ENCODE measurements at regions not wholly inside any gene's neighbourhood (a gene's known extent, or its start where the extent isn't known, plus 50 kb on each side); places are given as distances from the start of the nearest gene placed in this dataset.

DNA sequence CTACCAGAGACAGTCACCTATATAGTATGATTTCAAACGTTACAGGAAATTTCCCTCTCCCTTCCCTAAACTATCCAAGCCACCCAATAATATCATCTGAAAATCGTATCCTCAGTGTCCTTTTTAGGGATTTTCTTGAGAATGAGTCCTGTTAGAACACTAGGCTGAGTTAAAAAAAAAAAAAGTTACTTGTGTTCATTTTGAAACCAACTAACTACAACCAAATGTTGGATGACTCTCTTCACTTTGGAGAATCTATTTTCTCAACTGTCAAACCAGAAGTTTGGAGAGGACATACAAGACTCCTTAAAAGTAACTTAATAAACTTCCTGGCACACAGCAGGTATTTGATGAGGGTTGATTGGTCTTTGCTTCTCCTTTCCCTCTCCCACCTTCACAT, 183.2 kb upstream of the SESN3 start:
- no peak for TF ChIP-seq SIN3A (IDR thresholded peaks at IDR 0.05; ENCODE audit: borderline replicate concordance, insufficient read depth, low read length)
- TF ChIP-seq POLR2AphosphoS5 (IDR thresholded peaks at IDR 0.05; ENCODE audit: low read depth, low read length) = no peak
- TF ChIP-seq, protein P1, sequence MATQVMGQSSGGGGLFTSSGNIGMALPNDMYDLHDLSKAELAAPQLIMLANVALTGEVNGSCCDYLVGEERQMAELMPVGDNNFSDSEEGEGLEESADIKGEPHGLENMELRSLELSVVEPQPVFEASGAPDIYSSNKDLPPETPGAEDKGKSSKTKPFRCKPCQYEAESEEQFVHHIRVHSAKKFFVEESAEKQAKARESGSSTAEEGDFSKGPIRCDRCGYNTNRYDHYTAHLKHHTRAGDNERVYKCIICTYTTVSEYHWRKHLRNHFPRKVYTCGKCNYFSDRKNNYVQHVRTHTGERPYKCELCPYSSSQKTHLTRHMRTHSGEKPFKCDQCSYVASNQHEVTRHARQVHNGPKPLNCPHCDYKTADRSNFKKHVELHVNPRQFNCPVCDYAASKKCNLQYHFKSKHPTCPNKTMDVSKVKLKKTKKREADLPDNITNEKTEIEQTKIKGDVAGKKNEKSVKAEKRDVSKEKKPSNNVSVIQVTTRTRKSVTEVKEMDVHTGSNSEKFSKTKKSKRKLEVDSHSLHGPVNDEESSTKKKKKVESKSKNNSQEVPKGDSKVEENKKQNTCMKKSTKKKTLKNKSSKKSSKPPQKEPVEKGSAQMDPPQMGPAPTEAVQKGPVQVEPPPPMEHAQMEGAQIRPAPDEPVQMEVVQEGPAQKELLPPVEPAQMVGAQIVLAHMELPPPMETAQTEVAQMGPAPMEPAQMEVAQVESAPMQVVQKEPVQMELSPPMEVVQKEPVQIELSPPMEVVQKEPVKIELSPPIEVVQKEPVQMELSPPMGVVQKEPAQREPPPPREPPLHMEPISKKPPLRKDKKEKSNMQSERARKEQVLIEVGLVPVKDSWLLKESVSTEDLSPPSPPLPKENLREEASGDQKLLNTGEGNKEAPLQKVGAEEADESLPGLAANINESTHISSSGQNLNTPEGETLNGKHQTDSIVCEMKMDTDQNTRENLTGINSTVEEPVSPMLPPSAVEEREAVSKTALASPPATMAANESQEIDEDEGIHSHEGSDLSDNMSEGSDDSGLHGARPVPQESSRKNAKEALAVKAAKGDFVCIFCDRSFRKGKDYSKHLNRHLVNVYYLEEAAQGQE (IDR thresholded peaks at IDR 0.05; ENCODE audit: insufficient read depth in 1 of 2, low read depth in 2 of 2, low read length in 2 of 2) = no peak
- no peak for TF ChIP-seq TAF1 (IDR thresholded peaks at IDR 0.05; ENCODE audit: borderline replicate concordance, insufficient read depth, low read length)
- TF ChIP-seq FOXP2 (optimal IDR thresholded peaks at IDR 0.05; ENCODE audit: borderline replicate concordance, extremely low read depth, extremely low read length, insufficient read depth) = no peak

DNA sequence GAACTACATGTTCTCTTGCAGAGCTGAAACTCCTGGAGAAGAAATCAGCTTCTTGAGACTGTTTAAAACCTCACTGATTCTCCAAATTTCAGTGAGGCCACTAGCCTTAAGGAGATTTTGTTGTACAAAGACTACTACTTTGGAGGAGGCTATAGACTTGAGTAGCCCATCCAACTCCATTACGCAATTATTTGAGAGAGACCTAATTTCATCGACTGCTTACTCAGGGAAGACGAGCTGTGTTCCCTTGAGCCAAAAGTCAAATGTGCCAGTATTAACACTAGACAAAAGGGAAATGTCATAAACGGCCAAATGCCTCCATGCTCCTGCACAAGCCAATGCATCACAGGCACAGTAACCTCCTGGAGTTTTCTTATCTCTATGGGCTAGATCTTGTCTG, 182.8 kb upstream of the SESN3 start:
- no peak for TF ChIP-seq SIN3A (IDR thresholded peaks at IDR 0.05; ENCODE audit: borderline replicate concordance, insufficient read depth, low read length)
- no peak for TF ChIP-seq FOXP2 (optimal IDR thresholded peaks at IDR 0.05; ENCODE audit: borderline replicate concordance, extremely low read depth, extremely low read length, insufficient read depth)
- no peak for TF ChIP-seq POLR2AphosphoS5 (IDR thresholded peaks at IDR 0.05; ENCODE audit: low read depth, low read length)
- TF ChIP-seq, protein P1 (IDR thresholded peaks at IDR 0.05; ENCODE audit: insufficient read depth in 1 of 2, low read depth in 2 of 2, low read length in 2 of 2) = no peak
- TF ChIP-seq TAF1 (IDR thresholded peaks at IDR 0.05; ENCODE audit: borderline replicate concordance, insufficient read depth, low read length) = no peak

DNA sequence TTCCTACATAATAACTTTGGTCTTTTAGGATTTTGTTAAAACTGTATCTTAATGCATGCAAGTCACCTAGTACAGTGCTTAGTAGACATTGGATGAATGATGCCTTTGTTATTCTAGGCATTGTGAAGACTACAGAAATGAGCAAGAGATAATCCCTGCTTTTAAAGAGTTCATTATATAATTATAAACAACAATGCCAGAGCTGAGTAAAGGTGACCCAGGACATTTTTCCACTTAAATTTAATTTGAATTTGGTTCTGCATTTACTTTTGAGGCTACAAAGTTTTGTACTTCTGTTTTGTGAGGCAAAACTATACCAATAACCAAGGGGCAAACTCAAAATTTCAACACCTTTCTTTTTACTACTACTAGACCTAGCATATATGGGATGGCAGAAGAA, 182.0 kb upstream of the SESN3 start:
- no peak for TF ChIP-seq TAF1 (IDR thresholded peaks at IDR 0.05; ENCODE audit: borderline replicate concordance, insufficient read depth, low read length)

DNA sequence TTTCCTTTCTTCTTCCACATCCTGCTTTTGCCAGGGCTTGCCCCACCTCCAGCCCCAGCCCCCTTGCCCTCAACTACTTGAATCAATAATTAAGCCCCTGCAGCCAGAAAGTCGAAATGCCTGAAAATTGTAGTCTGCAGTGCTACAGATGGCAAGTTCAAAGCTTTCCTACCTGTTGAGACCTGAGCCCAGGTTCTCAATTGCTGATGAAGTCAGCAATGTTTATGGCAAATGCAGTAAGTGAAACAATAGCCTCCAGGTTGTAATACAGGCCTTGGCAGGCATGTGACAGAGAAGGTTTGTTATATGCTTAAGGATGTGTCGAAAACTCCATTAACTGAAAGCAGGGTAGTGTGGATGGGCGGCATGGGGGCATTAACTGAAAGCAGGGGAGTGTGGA, 181.1 kb upstream of the SESN3 start:
- no peak for TF ChIP-seq POLR2AphosphoS5 (IDR thresholded peaks at IDR 0.05; ENCODE audit: low read depth, low read length)
- TF ChIP-seq, protein P1 (IDR thresholded peaks at IDR 0.05; ENCODE audit: insufficient read depth in 1 of 2, low read depth in 2 of 2, low read length in 2 of 2) = no peak
- TF ChIP-seq FOXP2 (optimal IDR thresholded peaks at IDR 0.05; ENCODE audit: borderline replicate concordance, extremely low read depth, extremely low read length, insufficient read depth) = no peak
- no peak for TF ChIP-seq TAF1 (IDR thresholded peaks at IDR 0.05; ENCODE audit: borderline replicate concordance, insufficient read depth, low read length)
- TF ChIP-seq SIN3A (IDR thresholded peaks at IDR 0.05; ENCODE audit: borderline replicate concordance, insufficient read depth, low read length) = no peak

DNA sequence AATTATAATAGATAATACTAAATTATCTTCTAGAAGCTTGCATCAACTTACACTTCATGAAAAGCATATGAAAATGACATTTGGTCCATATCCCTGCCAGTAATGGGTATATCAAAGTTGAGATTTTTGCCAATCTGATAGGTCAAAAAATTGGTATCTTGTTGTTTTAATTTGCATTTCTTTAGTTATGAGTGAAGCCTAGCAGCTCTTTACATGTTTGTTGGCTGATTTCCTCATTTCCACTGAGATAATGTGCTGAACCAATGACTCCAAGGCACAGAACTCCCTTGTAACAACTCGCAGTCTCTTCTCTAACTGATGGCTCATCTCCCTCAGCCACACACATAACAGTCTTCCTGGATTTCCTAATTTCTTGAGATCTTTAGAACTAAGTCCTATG, 175.3 kb upstream of the SESN3 start:
- no peak for TF ChIP-seq TAF1 (IDR thresholded peaks at IDR 0.05; ENCODE audit: borderline replicate concordance, insufficient read depth, low read length)
- TF ChIP-seq SIN3A (IDR thresholded peaks at IDR 0.05; ENCODE audit: borderline replicate concordance, insufficient read depth, low read length) = no peak
- no peak for TF ChIP-seq FOXP2 (optimal IDR thresholded peaks at IDR 0.05; ENCODE audit: borderline replicate concordance, extremely low read depth, extremely low read length, insufficient read depth)
- TF ChIP-seq, protein P1 (IDR thresholded peaks at IDR 0.05; ENCODE audit: insufficient read depth in 1 of 2, low read depth in 2 of 2, low read length in 2 of 2) = no peak
- TF ChIP-seq POLR2AphosphoS5 (IDR thresholded peaks at IDR 0.05; ENCODE audit: low read depth, low read length) = no peak
